Hypothalamus (tissue), 51 donors: ENCODE measurements at regions not wholly inside any gene's neighbourhood (a gene's known extent, or its start where the extent isn't known, plus 50 kb on each side); places are given as distances from the start of the nearest gene placed in this dataset.

Experiments used
- DNase-seq, 51 donors: peaks; one replicate each; lab custom pipeline; 2025; lab: John Stamatoyannopoulos, UW

DNA sequence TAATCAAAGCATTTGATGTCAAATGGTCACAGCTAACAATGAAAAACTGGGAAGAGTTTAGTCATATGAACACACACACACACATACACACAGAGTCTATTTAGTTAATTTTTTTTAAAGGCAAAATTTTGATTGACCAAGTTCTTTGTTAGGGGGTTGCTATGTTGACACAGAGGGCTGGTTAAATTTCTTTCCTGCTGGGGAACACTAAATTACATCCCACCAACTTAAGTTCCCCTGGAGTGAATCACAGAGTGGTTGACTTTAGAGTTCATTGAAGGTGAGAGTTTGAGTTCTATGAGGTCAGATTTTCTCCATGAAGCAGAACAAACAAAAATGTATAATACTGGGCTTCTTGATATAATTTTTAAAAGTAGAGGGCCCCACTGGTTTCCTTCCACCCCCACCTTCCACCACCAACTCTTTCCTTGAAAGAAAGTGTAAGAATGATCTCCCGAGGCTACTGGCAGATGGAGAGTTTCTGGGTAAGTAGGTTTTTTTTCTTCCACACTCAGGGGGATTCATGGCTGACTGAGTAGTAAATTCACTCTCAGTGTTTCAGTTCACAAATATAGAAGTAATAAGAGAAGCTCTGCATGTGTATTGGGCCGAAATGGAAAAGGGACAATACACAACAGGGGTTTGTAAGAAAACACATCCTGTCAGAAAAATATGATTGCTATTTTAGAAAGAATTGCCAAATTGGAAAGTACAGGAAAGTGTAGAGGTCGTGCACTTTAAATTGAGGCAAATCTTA is 917.0 kb upstream of the LCORL start:
- DNase-seq: no peak

DNA sequence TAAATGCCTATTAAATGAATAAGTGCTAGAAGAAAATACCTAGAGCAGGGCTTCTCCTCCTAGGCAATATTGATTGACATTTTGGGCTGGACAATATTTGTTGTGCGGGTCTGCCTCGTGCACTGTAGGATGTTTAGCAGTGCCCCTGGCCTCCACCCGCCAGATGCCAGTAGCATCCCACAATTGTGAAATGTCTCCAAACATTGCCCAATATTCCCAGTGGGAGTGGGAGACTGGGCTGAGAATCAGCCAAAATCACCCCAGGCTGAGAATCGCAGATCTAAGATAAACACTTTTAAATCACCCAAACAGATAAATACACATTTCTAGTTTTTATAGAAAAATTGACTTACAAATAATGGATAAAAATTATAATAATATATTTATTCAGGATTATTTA is 916.2 kb upstream of the LCORL start:
- DNase-seq: no peak

DNA sequence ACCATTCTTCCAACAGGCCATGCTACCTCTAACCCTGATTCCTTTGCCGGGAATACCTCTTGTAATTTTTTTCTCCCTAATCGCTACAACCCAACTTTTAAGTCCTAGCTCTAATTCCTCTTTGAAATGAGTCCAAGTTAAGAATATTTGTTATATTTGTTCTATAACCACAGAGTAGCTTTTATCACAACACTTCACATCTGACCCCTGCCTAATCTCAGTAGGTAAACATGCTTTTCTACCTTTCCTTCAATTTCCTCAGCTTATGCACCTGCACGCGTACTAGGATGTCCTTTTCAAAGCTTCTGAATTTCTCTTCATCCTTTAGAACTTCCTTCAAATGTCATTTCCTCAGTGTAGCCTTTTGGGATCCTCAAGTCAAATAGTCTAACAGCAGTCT is 915.5 kb upstream of the LCORL start:
- no peak for DNase-seq

DNA sequence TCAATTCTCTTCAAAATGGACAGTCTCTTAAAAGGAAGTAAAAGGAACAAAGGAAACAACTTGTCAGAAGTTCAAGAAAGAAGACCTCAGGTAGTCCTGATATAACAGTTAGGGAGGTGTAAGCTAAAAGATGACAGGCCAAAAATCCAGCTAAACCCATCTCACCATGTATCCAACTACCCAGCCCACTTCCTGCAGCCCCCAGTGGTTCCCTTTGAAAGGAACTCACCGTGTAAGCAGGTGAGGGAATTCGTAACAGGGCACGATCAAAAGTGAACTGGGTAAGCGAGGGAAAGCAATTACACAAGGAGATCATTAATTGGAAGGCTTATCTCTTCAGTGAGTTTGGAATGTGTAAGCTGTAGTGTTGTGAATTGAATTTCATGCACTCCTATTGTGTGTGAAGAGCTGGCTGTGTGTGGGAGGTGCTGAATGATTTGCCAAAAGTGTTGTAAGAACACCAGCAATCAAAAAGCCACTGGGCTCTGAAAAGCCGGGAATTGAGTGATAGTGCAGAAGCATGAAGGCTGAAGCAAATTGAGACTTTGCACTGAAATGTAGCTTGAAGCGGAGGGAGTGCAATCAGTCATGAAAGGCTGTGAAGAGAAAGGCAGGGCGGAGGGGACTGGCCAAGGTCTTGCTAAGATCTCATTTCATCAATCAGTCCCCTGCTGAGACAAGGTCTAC is 914.2 kb upstream of the LCORL start:
- DNase-seq: peak in 1 of 51 donors; percentile 1

DNA sequence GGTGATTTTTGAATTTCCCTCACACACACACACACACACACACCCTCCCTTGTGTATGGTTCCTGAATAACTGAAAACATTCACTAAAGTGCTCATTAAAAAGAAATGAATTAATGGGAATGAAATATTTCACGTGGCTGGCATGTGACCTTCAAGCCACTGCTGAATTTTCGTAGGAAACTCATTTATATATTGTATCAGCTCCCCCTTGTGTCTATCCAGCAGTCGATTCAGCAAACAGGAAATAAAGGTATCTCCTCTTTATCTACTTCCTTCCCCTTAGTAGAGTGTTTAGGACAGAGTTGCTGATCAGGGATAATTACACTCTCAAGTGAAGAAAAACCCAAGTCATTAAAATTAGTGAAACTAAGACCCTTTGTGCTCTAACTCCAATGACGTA is 912.6 kb upstream of the LCORL start:
- no peak for DNase-seq

DNA sequence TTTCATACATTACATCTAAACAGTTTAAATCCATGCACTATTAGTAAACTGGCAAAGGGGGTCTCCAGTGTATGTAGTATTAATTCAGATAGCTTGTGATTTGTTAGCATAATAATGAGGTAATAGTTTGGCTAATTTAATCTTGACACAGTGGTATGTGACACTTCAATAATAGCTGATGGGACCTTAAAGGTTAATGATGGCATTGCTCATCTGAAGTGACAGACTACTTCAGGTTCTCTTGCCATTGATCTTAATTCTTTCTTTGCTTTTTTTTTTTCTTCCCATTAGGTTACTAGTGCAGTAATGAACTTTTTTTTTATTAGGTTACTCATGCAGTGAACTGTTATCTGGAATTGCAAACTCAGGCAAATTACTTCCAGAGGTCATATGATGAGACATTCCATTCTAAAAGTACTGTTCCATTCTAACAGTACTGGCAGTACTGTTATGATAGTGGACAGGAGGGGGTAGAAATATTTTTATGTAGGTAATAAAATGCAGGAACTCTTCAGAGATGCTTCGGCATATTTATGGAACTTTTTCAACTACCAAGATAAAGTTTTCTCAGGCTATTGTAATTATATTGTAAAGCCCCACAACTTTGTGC is 911.3 kb upstream of the LCORL start:
- no peak for DNase-seq

DNA sequence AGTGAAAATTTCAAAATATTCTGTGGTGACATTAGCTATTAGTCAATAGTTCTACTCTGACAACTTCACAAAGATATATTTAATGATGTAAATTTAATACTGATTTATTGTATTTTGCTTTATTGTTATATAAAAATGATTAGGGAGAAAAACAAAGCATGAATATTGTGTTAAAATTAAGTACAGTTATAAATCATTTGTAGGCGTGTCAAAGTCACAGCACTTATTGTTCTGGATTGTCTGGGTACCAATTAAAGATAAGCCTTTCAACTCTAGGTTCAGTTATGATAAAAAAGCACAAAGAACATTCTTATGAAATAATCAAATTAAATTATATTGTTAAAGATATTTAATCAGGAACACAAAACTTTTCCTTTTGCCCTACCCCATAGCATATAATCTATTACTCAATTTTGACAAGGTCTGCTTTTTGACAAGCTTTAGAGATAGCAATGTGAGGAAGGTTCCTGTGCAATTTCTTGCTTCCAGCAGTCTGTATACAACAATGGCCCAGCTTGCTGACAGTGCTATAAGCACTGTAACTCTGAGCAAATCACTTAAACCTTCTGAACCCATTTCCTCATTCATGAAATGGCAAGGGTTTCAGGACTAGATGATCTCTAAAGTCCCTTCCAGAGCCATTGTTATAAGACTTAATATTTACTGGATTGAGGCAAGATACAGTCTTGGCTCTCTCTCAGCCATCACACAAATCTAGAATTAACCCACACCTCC is 910.3 kb upstream of the LCORL start:
- DNase-seq: no peak

DNA sequence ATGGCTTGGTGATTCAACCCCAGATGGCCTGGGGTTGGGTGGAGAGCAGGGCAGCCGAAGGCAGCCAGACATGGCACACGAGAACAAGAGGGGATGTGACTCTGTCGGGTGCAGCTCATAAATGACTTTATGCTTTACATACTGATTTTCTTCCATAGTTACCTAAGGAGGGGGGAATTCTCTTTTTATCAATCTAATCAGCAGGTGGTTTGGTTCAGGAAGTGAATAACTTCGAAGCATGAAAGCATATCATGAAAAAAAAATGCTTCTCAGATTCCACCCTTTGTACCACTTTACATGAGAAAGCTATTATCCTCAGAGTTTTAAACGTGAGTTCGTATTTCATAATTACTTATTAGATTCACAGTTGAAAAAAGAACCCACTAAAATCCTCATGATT is 908.9 kb upstream of the LCORL start:
- DNase-seq: no peak

DNA sequence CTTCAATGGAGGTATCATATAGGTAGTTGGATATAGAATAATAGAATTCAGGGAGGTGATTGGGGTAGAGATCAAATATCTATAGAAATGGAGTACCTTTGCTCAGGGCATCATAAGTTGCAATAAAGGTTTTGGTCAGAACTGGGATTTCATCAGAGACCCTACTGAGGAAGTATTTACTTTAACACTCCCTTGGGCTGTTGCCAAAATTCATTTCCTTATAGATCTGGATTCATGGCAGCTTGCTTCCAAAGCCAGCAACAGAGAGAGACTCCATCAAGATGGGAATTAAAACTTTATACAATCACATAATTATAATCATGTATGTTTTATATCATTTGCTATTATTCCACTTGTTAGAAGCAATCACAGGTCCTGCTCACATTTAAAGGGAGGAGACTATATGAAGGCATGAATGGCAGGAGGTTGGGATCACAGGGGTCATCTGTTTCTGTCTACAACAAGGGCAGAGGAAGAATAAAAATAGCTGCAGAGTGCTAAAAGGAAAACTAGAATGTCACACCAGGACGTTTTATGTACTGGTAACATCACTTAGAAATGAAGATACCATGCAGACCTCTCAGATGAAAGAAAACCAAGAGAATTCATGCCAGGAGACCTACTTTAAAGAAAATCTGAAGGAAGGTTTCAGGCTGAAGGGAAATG is 902.1 kb upstream of the LCORL start:
- no peak for DNase-seq

DNA sequence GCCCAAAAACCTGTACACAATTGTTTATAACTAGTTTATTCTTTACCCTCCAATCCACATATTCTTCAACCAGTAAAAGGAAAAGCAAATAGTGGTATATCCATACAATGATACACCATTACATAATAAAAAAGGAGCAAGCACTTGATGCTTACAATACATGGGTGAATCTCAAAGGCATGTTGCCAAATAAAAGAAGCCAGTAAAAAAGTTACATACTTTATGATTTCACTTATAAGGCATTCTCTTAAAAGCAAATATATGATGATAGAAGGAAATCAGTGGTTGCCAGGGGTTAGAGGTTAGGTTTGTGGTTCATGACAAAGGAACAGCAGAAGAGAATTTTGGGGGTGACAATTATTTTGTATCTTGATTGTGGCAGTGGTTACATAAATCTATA is 896.1 kb upstream of the LCORL start:
- no peak for DNase-seq

DNA sequence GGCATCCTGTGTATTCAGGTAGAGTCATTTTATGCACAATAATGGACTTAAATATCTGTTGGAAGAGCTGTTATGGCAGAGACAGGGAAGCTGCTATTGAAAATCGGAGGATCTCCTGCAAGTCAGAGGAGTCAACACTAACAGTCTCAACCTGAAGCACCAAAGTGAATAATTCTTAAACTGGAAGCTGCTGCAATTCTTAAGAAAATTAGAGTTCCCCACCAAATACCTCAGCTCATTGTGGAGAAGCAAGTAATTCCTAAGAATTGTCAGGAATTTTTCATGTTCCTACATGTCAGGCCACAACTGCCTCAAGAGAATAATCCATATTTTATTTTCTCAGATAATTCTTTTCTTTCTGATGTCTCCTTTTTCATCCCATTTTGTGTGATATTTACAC is 892.6 kb upstream of the LCORL start:
- DNase-seq: no peak

DNA sequence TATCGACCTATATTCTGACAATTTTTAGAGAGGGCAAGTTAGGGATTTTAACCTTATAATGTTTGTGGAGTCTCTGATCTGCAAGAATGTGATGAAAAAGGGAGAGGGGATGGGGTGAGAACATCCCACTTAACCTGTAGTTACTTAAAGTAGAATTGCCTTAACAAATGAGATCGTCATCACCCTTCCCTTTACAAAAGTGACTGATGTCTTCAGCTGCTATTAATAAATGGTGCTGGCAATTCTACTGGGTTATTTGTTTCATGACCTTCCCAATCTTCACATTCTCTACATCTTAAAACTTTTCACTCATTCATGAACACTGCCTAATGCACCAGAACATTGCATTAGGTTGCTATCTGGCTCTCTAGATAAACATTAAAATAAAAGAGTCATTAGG is 873.4 kb upstream of the LCORL start:
- DNase-seq: no peak

DNA sequence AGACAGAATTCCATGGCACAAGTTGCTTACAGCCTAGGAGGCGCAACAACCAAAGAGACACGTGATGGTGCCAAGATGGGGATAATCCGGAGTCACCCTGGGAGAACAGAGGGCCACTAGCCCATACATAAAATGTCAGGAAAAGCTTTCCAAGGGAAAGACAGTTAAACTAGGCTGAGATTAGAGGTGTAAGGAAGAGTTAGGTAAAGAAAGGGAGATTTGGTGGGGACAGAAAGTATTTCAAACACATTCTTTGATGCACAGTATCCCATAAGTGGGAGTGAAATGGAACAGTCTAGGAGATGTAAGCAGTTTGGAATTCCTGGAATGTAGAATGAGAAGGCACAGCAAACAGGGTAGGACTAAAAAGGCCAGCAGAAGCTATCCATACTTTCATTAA is 860.9 kb upstream of the LCORL start:
- no peak for DNase-seq

DNA sequence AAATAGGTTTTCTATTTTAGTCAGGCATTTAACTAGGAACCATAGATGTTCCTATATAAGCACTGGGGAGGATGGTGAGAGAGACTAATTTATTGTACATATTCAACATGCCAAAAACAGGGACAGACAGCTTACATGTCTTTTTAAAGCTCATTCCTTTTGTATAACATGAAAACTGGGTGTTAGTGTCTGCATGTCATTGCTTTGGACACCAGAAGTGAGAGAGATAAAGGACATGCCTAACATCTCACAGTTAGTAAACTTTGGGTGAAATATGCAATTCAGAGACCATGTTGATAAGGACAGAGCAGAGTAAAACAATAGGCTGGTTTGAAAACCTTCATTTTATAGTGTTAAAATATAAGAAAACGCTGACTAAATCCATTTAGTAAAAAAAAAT is 860.0 kb upstream of the LCORL start:
- no peak for DNase-seq

DNA sequence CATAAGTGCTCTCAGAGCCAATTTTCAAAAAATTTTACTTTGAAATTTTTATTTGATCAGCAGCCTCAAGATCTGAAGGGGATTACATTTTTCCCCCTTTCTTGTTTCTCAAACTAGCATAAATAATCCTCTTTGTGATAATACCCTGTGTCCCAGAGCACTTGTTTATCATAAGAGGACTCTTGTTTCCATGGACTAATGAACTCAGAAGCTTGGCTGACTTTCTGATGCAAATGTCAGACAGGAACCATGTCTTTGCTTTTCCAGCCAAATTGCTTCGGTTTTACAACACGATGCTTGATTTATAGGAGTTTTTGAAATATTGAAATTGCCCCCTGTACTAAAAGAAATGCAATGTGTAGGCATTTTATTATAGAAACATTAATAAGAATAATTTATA is 859.3 kb upstream of the LCORL start:
- DNase-seq: no peak

DNA sequence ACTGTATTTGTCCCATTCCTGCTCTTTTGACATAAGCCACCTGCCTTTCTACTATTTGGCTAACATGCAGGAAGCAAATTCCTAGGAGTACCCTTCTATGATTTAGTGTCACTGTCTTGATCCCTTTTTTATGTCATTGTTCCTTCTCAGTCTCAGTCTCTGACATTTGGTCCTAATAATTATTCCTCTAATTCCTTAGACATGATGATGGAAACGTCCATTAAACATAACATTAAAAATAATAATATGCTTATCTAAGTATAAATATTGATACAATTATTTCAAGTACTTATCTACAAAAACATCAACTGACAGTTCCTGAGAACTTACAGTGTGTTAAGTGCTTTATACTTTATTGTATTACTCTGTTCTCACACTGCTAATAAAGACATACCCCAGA is 857.0 kb upstream of the LCORL start:
- DNase-seq: no peak

DNA sequence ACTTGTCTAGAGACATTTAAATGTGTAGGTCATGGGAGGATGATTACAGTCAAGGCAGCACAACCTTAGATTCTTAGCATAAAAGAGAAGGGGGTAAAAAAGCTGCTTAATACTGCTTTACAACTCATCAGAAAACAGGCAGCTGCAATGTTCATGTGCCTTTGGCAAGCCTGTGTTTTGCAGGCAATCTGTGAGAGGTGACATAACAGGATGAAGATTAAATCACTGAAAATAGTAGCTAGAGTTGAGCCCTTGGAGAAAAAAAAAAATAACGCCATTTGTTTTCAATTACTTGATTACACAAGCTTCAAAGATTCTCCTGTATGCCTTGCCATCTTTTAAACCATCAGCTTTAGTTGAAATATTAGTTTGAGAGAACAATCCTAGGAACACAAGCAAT is 847.6 kb upstream of the LCORL start:
- DNase-seq: no peak

DNA sequence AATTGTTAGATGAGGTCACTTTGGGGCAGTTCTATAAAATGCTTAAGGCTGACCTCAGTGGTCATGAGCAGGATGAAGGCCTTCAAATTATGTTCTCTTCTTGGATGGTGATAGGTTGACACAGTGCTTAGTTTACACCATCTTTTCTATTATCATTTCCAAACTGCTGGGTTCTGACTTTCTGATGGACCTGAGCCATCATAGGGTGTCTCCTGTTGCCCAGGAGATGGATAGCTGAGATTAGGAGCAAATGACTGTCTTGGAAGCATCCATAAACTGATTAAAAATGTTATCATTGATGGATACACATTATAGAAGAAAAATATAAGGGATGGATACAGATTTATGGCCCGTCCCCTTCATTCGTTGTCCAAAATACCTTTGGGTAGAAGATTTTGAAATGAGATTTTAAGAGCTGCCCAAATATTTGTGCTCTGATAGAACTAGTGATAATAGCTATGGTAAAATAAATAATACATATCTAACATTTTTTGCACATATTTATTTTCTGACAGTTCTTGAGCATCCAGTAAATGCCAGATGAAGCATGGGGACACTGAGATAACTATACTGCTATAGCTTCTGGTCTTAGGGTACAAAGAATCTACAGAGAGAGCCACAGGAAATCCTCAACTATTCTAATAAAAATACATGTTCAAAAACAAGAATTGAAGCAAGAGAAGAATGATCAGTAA is 839.4 kb upstream of the LCORL start:
- DNase-seq: no peak

DNA sequence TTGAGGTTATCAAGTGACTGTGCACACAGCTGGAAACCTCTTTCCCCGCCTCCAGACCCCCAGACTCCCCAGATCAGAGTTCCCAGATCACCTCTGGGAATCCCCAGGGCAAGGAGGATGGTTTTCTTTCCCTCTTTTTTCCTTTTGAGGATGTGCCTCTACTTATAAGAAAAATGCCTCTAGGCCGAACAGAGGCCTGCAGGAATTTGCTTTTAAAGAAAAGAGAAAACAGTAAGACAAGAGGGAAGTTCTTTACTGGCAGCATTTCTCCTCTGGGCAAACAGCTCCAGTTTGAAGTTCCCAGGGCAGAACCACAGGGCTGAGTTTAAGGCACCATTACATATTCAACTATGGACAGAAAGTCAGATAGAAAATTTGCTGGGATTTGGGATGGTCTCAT is 837.9 kb upstream of the LCORL start:
- no peak for DNase-seq

DNA sequence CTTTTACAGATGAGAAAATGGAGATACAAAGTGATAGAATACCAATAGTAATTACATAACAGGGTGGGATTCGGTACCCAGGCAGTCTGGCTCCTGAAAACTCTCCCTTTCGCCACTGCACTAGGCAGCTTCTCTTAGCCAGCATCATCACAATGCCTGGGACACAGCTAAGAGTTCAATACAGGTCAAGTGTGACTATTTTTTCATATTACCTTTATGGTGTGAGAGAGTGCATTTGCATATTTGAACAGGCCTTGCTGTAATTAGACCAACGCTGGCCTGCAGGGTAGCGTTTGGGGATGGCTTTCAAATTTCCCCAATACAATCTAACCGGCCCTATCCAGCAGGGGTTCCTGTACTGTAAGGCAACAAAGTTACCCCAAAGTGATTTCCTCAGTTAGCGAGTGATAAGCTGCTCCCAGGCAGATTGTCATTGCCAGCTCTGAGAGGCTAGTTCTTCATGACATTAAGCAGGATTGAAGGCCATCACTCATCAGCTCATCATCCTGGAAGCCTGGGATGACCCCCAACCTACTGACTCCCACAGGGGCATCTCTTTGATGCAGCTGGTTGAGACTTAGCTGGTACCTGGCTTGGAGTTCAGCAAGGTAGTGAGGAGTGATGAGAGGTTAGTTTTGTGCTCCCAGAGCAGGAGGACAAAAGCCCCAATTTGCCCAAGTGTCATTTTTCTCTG is 836.8 kb upstream of the LCORL start:
- DNase-seq: no peak
